Adrenal gland (tissue), 5 donors: ENCODE measurements at regions not wholly inside any gene's neighbourhood (a gene's known extent, or its start where the extent isn't known, plus 50 kb on each side); places are given as distances from the start of the nearest gene placed in this dataset.

Source experiments
- CTCF ChIP-seq, 6 experiments: fragments of 450-650 bp in 4 of 6; fragments of 200-600 bp in 2 of 6; sonication (generic) in 1 of 6; IDR thresholded peaks; 1 replicate in 5 of 6; 2 replicates in 1 of 6; pipeline versions ENCODE4 v1.5.1 to v1.8.0; 2016 to 2021; ENCODE audit warnings: antibody characterized with exemption in 6 of 6, mild to moderate bottlenecking in 2 of 6, moderate library complexity in 1 of 6
- POLR2A ChIP-seq, 2 donors: fragments of 450-650 bp; IDR thresholded peaks; one replicate each; pipeline ENCODE4 v1.6.1; 2017; ENCODE audit warnings: antibody characterized with exemption in 2 of 2, mild to moderate bottlenecking in 2 of 2, moderate library complexity in 1 of 2
- donor health status: DM: no; HTN: no; CAD: no.

GRCh38 chr16:73151225-73151624 lies 103.3 kb upstream of the ZFHX3 start:
- no peak for TF ChIP-seq POLR2A (IDR thresholded peaks at IDR 0.05)
- no peak for TF ChIP-seq CTCF (IDR thresholded peaks at IDR 0.05)
